ENCODE measurements at regions not wholly inside any gene's neighbourhood (a gene's known extent, or its start where the extent isn't known, plus 50 kb on each side); places are given as distances from the start of the nearest gene placed in this dataset.

GRCh38 chr3:68620211-68620610 lies 312.1 kb downstream of the TAFA4 start:
- no peak for TF ChIP-seq POLR2A (IDR thresholded peaks at IDR 0.05)
- no peak for TF ChIP-seq CTCF (IDR thresholded peaks at IDR 0.05)
